ENCODE measurements at regions not wholly inside any gene's neighbourhood (a gene's known extent, or its start where the extent isn't known, plus 50 kb on each side); places are given as distances from the start of the nearest gene placed in this dataset.
A peak's percentile ranks its signal among the peaks of the same experiment; 100 is the strongest.

DNA sequence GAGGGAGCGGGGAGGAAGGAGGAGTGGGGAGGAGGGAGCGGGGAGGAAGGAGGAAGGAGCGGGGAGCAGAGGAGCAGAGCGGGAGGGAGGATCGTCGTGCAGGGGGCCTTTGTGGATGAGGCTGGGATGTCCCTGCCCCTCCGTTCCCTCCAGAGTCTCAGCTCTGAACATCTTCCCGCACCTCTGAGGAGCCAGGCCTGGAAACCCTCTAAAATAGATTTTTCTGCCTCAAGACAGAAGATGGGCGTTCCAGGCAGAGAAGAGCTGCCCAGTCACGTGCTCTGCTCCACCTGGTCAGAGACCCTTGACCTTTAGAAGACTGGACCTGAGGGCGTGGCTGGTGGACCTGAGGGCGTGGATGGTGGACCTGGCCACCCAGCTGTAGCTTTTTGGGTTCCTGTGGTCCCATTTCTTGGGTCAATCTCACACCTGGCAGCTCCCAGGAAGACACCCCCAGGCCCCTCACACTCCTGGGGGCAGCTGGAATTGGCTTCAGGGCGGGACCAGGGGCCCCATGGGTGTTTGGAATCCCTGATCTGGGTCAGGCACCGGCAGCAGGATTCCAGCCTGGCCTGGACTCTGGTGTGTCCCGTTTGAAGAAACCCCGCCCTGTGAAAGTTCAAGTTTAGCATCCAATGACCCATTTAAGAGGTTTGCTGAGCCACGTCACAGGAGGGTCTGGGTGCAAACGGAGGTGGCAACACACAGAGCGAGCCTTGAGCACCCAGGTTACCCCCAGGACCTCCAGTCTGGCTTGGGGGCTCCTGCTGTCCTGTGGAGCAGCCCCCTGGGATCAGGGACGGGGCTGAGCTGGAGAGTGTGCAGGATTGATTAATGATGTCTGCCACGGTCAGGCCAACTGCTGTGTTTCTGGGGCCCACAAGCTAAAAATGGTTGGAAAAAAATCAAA is 96.9 kb upstream of the BHLHE23 start:
- Mint-ChIP-seq H3K27ac (ENCODE audit: unreplicated experiment) (no peak overlapping the region), H3K27me3 (ENCODE audit: unreplicated experiment) (peaks cover 54% of the 10 kb centered on the region), H3K9me3 (ENCODE audit: low read depth, unreplicated experiment) (no peaks in the 10 kb centered on the region), H3K4me1 (ENCODE audit: low read depth, unreplicated experiment) (no peaks in the 10 kb centered on the region), H3K4me3 (ENCODE audit: low read depth, unreplicated experiment) (peak overlapping the region; percentile 75), H3K36me3 (ENCODE audit: insufficient read depth, unreplicated experiment) (peaks cover 12% of the 10 kb centered on the region)
- intact Hi-C loops (cut with micrococcal nuclease; ENCODE audit: unreplicated experiment) = no loop called here
- TF ChIP-seq, protein P1, sequence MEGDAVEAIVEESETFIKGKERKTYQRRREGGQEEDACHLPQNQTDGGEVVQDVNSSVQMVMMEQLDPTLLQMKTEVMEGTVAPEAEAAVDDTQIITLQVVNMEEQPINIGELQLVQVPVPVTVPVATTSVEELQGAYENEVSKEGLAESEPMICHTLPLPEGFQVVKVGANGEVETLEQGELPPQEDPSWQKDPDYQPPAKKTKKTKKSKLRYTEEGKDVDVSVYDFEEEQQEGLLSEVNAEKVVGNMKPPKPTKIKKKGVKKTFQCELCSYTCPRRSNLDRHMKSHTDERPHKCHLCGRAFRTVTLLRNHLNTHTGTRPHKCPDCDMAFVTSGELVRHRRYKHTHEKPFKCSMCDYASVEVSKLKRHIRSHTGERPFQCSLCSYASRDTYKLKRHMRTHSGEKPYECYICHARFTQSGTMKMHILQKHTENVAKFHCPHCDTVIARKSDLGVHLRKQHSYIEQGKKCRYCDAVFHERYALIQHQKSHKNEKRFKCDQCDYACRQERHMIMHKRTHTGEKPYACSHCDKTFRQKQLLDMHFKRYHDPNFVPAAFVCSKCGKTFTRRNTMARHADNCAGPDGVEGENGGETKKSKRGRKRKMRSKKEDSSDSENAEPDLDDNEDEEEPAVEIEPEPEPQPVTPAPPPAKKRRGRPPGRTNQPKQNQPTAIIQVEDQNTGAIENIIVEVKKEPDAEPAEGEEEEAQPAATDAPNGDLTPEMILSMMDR (IDR thresholded peaks at IDR 0.05; ENCODE audit: unreplicated experiment) = no peak
- no TSS peak for BruUV-seq (replicated peaks)
- DNase-seq = no peak
- CTCF ChIA-PET = interaction anchor here (1.1 kb wide), 1 partner anchor 12 kb away, joined by 3 read pairs; no protein-coding TSS in a partner anchor

DNA sequence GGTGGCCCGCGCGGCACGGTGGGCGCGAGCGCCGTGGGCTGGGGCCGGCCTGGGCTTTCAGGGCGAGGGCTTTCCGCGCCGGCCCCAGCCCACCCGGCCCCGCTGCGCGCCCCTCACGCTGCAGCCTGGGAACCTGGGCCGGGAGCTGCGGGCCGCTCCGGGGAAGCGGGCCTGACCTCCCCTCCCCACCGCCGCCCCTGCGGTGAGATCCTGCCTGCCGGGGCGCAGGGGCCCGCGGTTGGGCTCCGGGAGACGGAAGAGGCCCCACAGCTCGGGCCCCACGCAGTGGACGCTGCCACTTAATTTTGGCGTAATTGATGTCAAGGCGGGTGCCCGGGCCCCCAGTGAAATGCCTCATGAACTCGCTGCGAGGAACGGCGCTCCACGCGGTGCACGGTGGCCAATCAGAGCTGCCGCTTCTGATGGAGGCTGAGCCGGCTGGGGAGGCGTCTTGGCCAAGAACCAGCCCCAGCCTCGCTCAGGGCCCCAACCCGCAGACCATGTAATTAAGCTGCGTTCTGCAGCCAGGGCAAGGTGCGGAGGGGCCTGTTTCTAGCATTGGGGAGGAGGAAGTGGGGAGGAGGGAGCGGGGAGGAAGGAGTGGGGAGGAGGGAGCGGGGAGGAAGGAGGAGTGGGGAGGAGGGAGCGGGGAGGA is 96.1 kb upstream of the BHLHE23 start:
- CTCF ChIA-PET = interaction anchor here (1.1 kb wide), 1 partner anchor 11 kb away, joined by 3 read pairs; no protein-coding TSS in a partner anchor
- TF ChIP-seq, protein P1 (IDR thresholded peaks at IDR 0.05; ENCODE audit: unreplicated experiment) = no peak
- peak overlapping the region; percentile 75 for H3K4me3 Mint-ChIP-seq (ENCODE audit: low read depth, unreplicated experiment)
- H3K4me1 Mint-ChIP-seq (ENCODE audit: low read depth, unreplicated experiment) = no peaks in the 10 kb centered on the region
- H3K27me3 Mint-ChIP-seq (ENCODE audit: unreplicated experiment) = peaks cover 46% of the 10 kb centered on the region
- H3K27ac Mint-ChIP-seq (ENCODE audit: unreplicated experiment) = no peak overlapping the region
- no peaks in the 10 kb centered on the region for H3K9me3 Mint-ChIP-seq (ENCODE audit: low read depth, unreplicated experiment)
- DNase-seq = no peak
- H3K36me3 Mint-ChIP-seq (ENCODE audit: insufficient read depth, unreplicated experiment) = peaks cover 12% of the 10 kb centered on the region
- intact Hi-C loops (cut with micrococcal nuclease; ENCODE audit: unreplicated experiment) = no loop called here
- BruUV-seq (replicated peaks) = no TSS peak

DNA sequence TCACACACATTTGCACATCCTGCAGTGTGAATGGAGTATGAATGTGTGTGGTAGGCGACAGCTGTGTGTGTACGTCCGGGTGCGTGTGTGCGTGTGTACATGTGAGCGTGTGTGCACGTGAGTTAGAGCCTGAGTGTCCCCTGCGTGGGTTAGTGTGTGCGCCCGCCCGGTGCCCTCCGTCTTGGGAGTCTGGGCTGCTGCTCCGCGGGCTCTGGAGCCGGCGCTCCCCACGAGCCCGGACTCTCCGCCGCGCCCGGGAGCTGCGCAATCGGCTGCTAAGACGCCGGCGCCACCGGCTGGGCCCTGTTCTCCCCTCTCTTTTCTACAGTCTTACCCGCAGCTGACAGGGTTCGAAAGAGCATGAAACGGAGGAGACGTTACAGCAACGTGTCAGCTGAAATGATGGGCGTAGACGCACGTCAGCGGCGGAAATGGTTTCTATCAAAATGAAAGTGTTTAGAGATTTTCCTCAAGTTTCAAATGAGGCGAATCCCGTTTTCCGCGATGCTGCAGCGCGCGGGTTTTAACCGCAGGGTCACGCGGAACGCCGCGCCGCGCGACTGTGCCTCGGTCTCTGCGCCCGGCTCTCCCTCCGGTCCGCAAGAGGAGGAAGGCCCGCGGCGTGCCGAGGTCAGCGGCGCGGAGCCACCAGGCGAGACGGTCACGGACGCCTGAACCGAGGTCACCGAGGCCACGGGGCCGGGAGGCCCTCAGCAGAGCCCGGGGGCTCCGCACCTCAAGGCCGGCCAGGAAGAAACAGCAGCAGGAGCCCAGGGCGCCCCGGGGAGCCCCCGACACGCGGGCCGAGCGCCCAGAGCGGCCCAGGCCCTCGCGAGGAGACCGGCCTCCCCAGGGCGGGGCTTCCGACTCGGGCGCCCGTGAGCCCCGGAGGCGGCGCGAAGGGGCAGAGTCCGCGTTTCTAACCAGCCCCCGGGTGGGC is 95.3 kb upstream of the BHLHE23 start:
- TF ChIP-seq, protein P1 (IDR thresholded peaks at IDR 0.05; ENCODE audit: unreplicated experiment) = no peak
- H3K9me3 Mint-ChIP-seq (ENCODE audit: low read depth, unreplicated experiment) = no peaks in the 10 kb centered on the region
- no peak overlapping the region for H3K27ac Mint-ChIP-seq (ENCODE audit: unreplicated experiment)
- BruUV-seq (replicated peaks) = no TSS peak
- H3K4me1 Mint-ChIP-seq (ENCODE audit: low read depth, unreplicated experiment) = no peaks in the 10 kb centered on the region
- CTCF ChIA-PET = interaction anchor here (0.5 to 1.1 kb wide), 3 partner anchors 10 to 203 kb away, joined by 3 to 6 read pairs (median 3); no protein-coding TSS in a partner anchor
- peak overlapping the region; percentile 75 for H3K4me3 Mint-ChIP-seq (ENCODE audit: low read depth, unreplicated experiment)
- H3K27me3 Mint-ChIP-seq (ENCODE audit: unreplicated experiment) = peaks cover 38% of the 10 kb centered on the region
- DNase-seq = no peak
- intact Hi-C loops (cut with micrococcal nuclease; ENCODE audit: unreplicated experiment) = no loop called here
- H3K36me3 Mint-ChIP-seq (ENCODE audit: insufficient read depth, unreplicated experiment) = peaks cover 12% of the 10 kb centered on the region

Measured in Calu3 (cell line).